ENCODE measurements at regions not wholly inside any gene's neighbourhood (a gene's known extent, or its start where the extent isn't known, plus 50 kb on each side); places are given as distances from the start of the nearest gene placed in this dataset.

DNA sequence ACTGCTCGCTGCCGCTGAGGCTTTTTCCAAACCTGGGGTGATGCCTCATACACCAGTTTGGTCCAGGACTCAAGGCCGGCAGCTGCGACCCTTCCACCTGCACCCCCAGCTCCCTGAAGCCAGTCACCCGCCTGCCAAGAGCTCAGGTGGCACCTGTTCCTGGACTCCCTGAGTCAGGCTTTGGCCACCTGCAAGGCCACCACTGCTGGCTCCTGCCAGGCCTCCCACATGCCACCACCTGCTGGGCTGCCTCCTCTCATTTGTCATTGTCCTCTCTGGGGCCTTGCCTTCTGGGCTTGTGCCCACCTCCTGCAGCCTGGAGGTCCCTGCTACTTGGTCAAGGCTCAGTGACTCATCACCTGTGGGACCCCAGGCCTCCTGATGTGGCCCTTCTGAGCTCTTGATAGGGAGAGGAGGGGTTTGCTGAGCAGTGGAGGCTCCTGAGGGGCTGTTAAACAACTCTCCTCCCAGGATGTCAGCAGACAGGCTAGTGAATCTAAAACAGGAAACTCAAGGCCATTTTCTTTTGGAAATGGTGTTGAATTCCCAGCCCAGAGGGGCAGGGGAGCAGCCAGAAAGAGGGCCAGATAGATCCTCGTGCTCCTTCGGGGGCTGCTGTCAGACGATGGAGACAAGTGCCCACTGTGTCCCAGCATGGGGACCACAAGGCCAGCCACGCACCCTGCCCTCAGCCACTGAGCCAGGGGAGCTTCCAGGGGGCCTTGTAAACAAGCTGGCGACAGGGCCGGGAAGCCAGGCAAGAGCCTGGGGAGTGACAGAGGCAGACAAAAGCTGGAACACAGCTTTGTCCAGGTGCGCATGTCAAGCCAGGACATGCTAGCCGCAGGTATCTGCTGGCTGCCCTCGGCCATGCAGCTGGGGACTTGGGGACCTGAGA lies 416.8 kb downstream of the LRATD1 start:
- DNase-seq: no peak

DNA sequence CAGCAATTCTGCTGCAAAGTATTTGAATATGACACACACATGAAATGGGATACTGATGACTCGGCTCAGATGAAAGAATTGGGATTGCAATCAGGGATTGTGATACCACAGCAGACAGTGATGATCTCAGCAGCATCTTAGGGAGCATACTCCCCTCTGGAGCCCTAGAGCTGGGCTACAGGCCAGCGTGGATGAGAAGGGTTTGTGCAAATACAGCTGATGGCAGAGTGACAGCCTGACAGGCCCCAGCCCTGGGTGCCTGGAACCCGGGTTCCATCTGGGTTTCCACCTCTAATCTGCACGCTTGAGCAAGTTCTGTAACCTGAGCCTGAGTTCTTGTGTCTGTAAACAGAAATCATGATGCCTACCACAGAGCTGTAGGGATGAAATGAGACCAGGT lies 418.0 kb downstream of the LRATD1 start:
- no peak for DNase-seq

DNA sequence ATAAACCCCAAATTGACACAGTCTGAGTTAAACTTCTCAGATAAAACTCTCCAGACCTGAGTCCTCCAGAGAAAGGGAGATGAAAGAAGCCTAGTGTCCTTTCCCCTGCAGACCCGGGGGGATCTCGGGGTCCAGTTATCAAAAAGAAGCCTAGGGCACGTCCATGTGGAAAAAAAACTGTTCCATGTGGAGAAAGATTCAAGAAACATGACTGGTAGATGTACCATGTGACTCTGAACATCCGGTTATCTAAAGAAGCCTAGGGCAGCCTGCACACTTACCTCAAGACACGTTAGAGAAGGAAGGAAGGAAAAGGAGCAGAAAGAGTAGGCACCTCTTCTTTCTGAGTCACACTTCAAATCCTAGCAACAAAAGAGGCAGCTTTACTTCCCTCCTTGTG lies 421.0 kb downstream of the LRATD1 start:
- DNase-seq: no peak

DNA sequence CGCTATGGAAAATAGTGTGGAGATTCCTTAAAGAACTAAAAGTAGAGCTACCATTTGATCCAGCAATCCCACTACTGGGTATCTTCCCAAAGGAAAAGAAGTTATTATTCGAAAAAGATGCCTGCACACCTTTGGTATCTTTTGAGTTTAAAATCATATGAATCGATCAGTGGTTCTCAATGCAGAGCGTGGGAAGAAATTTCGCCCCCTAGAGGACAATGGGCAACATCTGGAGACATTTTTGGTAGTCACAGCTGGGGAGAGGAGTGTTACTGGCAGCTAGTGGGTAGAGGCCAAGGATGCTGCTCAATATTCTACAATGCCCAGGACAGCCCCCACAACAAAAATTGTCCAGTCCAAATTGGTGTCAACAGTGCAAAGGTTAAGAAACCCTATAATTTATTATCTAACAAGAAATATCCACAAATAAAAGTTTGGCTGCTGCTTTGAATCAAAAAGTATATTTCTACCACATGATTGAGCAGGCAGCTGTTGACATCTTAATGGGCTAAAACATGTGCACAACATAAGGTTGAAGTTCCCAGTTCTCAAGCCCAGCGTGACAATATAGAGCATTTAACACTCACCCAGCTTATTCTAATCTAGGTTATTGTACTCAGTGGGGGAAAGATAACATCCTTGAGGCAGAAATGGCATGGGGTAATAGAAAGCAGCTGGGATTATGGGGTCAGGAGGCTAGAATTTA lies 425.7 kb downstream of the LRATD1 start:
- peak; percentile 8 for DNase-seq

DNA sequence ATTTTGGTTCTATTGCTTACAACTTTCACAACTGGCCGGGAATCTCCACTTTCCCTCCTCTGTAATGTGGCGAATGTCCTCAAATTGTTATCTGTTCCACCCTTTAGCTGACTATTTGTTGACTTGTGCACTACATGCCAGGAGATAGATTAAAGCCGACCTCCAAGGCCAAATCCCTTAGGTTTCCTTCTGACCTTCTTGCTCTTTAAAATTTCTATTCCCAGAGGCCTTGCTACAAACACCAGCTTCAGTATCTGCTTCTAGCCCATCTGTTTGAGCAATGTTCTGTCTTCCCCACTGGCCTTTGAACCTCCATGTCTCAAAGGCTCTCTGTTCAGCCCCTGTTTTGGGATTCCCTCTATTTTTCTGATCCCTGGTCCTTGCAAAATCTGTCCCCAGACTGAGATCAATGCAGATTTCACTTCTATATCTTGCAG lies 426.2 kb downstream of the LRATD1 start:
- no peak for DNase-seq

DNA sequence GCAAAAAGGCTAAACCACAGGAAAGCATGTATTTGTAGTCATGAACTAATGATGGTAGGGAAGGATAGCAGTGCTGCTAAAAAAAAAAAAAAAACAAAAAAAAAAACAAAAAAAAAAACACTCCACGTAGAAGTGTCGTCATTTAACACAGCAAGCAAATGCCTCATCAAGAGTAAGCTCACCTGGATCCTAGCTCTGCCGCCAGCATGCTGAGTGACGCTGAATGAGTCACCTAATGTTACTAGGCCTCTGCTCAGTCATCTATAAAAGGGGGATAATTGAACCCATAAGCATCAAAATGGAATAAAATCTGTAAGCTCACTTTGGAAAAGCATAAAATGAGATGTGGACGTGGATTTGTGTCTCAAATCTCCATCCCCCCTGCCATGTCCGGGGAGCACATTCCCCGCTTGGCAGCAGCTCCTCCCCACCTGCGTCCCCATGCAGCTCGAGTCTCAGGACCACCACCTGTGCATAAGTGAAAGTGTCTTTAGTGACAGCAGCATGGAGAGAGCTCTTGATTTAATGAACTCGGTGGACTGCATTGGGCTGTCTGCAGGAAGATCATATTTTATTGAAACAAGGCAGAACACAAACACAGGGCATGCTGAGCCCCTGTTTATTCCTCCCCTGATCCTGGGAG lies 427.5 kb downstream of the LRATD1 start:
- DNase-seq: no peak

DNA sequence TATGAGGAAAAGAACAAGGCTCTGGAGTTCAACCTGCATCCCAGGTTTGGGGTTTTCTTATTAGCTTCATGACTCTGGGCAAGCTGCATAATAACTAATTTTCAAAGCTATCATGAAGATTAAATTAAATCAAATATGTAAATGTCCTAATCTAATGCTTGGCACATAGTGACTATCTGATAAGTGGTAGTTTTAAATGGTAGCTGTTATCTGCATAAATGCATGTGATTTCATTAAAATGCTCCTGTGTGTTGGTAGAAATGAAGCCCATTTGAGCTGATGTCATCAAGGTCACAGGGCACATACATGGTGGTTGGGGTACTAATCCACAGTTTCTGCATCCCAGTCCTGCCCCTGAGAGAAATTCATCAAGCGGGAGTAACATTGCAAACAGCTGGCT lies 428.8 kb downstream of the LRATD1 start:
- no peak for DNase-seq

DNA sequence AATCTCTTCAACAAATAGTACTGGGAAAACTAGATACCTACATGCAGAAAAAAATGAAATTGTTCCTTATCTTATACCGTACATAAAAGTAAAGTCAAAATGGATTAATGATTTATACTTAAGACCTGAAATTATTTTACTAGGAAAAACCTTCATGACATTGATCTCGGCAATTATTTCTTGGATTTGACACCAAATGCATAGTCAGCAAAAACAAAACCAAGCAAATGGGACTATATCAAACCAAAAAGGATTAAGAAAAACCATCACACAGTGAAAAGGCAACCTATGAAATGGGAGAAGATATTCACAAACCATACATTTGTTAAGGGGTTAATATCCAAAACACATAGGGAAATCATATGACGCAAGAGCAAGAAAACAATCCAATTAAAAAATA lies 433.6 kb downstream of the LRATD1 start:
- DNase-seq: no peak

DNA sequence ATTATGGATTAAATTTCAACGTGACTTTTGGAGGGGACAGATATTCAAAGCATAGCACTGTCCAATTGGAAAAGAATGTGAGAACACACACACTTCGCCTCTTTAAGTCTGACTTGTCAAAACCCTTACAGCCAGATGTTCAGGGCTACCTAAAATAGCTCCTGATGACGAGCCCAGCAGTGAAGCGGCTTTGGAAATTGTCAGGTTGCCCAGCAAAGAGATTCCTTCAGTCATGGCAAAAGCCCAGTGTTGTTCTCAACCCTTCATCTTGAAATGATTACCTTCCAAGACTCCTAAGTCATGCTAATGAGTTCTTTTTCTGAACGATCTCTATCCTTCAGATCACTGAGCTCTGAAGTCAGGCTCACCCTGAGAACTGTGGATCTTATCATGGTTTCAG lies 436.6 kb downstream of the LRATD1 start:
- DNase-seq: no peak

DNA sequence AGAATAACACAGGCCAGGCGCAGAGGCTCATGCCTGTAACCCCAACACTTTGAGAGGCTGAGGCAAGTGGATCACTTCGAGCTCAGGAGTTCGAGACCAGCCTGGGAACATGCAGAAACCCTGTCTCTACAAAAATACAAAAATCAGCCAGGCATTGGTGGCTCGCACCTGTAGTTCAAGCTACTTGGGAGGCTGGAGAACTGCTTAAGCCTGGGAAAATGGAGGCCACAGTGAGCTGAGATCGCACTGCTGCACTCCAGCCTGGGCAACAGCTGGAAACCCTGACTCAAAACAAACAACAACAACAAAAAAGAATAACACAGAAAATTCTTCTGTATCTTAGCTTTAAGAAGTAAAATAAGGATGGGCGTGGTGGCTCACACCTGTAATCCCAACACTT lies 440.3 kb downstream of the LRATD1 start:
- DNase-seq: no peak

DNA sequence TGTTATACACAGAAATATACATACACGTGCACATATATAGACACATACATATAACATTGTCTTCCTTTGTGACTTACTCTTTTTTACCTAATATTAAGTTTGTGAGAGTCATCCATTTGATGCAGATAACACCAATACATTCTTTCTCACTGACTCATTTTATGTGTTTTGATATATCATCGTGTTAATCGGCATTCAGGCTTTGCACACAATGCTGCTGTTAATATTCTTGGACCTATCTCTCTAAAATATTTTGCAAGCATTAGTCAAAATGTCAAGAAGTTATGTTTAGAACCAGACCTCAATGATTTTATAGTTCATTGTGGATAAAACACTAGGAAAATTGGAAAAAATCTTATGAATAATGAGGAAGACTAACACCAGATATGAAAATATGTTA lies 441.1 kb downstream of the LRATD1 start:
- DNase-seq: no peak

DNA sequence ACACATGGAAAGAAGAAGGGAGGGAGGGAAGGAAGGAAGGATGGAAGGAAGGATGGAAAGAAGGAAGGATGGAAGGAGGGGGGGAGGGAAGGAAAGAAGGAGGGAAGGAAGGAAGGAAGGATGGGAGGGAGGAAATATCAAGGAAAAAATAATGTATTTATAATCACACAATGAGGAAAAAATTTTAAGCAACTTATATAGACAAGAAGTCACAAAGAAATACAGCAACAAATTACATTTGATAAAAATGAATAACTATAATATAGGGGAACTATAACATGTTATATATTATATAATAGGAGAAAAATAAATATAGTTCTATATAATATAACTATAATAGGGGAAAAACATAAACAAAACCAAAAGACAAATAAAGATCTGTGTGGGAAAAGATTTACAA lies 441.8 kb downstream of the LRATD1 start:
- no peak for DNase-seq

DNA sequence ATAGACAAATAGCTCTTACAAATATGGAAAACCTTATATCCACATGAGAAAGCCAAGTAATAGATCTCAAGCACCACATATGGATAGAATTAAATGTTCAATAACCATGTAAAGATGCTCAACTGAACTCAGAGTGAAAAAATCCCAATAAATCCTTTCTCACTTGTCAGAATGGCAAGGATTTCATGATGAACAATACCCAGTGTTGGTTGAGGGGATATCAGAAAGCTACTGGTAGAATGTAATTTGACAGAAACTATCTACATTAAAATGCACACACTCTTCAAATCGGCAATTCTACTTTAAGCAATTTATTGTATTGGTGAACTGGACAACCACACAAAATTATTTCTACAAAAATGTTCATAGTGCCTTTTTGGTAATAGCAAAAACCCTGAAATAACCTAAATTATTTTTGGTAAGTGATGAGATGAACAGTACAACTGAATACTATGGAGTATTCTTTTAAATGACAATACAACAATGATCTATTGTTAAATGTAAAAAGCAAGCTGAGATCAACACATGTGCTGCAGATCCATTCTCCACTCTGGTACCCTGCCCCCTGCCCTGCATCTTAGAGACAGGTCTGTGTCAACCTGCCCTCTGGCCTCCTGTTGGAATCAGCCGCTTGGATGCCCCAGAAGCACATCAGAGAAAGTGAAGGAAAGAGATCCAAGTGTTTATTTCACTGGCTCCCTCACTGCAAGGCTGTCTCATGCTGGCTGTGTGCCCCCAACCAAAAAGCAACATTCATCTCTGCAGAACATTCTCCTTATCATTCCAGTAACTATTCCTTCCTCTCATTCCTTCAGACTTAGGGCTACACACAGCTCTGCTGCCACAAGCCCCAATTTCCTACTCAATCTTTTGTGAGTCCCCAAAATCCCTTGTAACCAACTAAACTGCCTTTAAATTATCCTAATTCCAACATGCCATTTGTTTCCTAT lies 442.5 kb downstream of the LRATD1 start:
- no peak for DNase-seq

DNA sequence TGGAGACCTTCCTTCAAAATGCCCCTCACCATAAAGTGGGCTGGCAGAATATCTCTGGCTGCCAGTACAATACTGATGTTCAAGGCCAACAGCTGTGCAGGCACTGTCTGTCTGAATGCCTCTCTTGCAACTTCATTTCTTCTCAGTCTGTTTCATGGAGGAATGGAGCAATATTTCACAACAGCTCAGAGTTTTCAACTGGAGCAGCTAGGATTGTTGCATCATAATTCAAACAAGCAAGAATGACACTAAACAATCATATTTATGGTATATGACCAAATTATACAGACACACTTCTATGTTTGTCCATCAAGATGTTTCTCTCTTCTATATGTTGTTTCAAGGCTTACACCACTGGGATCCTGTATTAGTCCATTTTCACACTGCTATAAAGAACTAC lies 444.2 kb downstream of the LRATD1 start:
- no peak for DNase-seq

DNA sequence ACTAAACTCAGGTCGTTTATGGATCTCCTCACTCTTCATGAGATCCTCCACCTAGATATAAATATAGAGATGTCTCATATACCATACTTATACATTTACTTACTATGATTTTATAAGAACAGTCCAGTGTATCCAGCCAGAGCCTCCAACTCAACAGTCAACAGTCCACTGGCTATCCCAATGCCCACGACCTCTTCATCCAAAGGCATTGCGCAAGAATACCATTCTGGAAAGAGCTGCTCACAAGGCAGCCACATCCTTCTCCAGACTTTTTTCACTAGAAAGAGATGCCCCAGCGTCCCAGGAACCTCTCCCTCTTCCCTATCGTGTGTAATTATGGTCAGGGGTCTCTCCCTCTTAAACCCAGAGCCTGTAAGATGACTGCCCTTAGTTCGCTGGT lies 448.8 kb downstream of the LRATD1 start:
- no peak for DNase-seq

DNA sequence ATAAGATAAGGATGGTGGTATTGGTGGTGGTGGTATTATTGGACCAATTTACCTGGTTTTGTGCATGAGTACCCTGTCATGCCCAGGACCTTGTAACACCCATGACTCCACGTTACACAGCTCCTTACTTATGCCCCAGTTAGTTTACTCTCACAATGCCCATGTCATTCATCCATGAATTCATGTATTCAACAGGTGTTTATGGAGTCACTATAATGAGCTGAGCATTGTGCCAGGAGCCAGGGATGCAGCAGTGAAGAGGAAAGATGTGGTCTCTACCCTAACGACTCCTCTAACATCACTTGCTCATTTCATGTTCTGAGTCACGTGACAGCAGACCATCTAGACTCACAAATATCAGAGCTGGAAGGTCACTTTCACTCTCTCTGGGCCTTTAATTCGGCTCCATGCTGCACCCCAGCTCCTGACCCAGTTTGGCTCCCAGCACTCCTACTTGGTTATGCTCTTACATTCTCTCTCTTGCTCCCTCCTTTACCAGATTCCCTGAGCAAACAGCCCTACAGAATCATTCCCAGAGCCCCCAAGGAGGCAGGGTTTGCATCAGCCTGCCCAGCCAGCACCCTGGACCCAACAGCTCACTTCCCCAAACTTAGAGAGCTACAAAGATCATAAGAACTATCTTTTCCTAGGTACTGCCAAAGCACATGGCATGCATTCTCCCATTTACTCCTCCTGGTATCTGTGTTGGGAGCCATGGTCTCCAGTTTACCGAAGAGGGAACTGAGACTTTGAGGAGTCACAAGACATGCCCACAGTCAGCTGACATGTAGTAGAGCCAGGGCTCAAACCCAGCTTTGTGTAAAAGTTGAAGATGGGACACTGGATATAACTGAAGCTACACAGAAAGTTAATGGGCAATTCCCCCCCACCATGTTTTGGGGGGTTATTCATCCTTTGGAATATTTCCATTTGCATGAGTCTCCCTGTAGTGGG lies 449.9 kb downstream of the LRATD1 start:
- no peak for DNase-seq

DNA sequence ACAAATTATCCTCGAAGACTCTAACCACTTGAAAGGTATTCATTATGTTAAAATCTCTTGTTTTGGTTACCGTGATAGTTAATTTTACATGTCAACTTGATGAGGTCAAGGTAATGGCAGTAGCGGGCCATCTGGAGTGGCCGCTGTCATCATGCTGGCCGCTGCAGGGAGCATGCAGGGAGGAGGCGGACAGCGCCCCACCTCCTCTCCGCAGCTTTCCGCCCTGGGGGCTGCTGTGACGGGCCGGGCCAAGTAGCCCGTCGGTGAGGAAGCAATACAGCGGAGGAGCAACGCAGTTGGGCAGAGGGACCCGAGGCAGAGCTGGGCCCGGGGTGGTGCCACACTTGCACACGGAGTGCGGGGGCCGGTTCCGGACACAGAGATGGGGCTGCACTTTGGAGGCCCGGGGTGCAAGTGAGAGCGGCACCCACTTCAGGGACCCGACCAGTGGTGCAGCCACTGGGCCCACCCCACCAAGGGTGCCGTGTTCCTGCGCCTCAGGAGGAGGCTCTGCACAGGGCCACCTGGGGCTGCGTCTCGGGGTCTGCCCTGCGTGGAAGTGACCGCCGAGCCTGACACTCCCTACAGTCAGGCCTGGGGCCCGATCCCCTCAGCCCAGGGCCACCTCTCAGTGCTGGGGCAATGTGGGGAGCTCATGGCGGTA lies 452.4 kb downstream of the LRATD1 start:
- DNase-seq: no peak

DNA sequence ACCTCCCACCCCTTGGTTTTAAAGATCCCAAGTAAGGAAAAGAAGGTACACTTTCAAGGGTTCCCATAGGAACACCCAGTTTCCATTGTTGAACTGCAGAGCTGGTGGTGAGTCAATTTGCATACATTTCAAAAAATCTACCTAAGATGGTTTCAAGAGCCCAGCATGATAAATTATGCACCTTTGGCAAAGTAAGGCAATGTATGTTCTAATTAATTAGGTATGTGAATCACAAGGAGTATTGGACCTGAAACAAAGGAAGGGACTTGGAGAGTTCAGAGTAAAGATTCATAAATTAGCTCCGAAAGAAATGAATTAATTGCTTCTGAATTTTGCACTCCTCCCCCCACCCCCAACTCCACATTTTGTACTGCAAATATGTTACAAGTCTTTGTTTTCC lies 459.7 kb downstream of the LRATD1 start:
- no peak for DNase-seq

DNA sequence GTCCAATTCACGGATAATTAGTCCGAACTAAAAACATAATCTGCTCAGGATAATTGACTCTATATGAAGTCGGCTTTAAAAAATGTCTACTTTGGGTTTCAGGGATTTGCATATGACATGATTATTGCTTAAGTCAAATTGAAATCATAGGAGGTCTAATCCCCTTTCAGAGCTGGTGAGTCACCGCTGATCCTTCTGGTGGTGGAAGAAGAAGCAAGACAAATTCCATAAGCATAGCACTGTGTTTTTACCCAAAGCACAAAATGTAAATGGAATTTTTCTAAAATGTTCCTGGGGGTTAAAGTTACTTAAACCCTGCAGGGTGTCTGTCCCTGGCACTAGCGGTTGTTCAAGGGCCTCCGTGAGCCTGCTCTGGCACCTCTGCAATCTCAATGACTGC lies 460.2 kb downstream of the LRATD1 start:
- DNase-seq: no peak

DNA sequence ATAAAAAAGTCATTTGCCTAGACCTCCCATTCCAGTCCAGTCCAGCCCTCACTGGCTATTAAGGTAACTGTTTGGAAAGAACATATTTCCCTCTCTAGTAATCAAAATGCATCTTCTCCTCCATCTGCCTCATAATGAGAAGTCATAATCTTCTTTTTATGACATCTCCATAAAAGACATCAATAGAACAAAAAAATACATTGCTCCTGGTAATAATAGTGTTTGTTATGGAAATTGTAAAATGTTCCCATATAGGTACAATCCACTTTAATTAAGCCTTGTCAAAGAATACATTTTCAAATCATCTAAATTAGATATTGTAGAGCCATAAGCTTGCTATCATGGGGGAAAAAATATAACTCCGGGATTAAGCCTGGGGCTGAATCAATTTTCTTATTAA lies 461.6 kb downstream of the LRATD1 start:
- DNase-seq: no peak

DNA sequence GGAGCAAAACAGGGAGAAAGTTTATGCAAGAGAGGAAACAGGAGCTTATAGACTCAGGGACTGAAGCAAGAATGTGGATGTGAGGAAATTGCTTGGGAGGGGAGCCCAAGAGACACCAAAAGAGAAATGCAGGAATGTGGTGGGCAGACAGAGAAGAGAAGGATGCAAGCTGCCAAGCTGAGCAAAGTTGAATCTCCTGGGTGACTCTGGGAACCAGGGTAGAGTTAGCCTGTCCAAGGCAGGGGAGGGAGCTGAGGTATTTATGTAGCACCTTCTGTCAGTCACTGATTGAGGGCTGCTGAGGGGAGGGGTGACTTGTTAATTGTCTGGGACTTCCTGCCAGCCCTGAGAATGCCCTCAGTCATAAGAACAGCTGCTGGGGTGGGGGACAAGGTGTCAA lies 464.3 kb downstream of the NBAS start:
- DNase-seq: no peak
